RWPE2 (cell line): ENCODE measurements at regions not wholly inside any gene's neighbourhood (a gene's known extent, or its start where the extent isn't known, plus 50 kb on each side); places are given as distances from the start of the nearest gene placed in this dataset.

Experiments
- ATAC-seq: fragments of 200-7000 bp; cut with Tn5 transposase; 3 replicates; pipeline ENCODE4 v1.9.1; 2021; ENCODE audit warnings: low read depth
- DNase-seq: peaks from one replicate; pipeline ENCODE4 v3.0.0-alpha.2; 2020; ENCODE audit warnings: low spot score
- H3K27ac ChIP-seq: fragments of 450-650 bp; 2 replicates; pipeline ENCODE4 v1.5.1; 2017; ENCODE audit warnings: mild to moderate bottlenecking; ENCODE audit not compliant: poor library complexity, severe bottlenecking
- H3K27me3 ChIP-seq: fragments of 250-450 bp; sonication (Bioruptor Pico); 2 replicates; pipeline ENCODE4 v1.5.1; 2021; ENCODE audit warnings: mild to moderate bottlenecking, moderate library complexity; ENCODE audit not compliant: insufficient read depth, poor library complexity, severe bottlenecking
- H3K36me3 ChIP-seq: fragments of 250-450 bp; sonication (Bioruptor Pico); 2 replicates; pipeline ENCODE4 v1.5.1; 2020; ENCODE audit warnings: low read depth, mild to moderate bottlenecking, moderate library complexity
- H3K4me1 ChIP-seq: fragments of 250-450 bp; sonication (Bioruptor Pico); 2 replicates; pipeline ENCODE4 v1.5.1; 2021; ENCODE audit warnings: mild to moderate bottlenecking, moderate library complexity; ENCODE audit not compliant: insufficient read depth, poor library complexity, severe bottlenecking
- H3K4me3 ChIP-seq: fragments of 250-450 bp; sonication (Bioruptor Pico); 2 replicates; pipeline ENCODE4 v1.5.1; 2021; ENCODE audit warnings: mild to moderate bottlenecking, moderate library complexity; ENCODE audit not compliant: severe bottlenecking
- H3K9me3 ChIP-seq: fragments of 250-450 bp; sonication (Bioruptor Pico); 2 replicates; pipeline ENCODE4 v1.5.1; 2021; ENCODE audit warnings: mild to moderate bottlenecking, moderate library complexity; ENCODE audit not compliant: severe bottlenecking
- CTCF ChIP-seq: fragments of 450-650 bp; IDR thresholded peaks from one replicate; pipeline ENCODE4 v1.5.1; 2017; ENCODE audit warnings: mild to moderate bottlenecking, moderate library complexity; ENCODE audit not compliant: poor library complexity, severe bottlenecking

DNA sequence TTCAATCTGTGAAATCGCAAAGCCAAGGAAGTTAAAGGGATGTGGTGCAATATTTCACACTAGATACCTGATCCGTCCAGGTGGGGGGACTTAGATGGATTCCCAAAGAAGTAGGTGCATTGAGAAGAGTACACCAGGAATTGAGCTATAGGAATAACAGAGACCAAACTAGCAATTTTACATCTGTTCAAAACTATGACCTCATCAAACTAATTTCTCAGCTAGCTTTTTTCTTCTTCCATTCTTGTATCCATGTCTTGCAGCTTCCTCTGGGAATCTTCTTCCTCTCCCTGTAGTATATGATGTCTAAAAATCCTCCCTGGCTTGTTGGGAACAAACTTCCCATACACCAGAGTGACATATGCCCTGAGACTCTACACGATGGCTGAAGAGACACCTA, 51.0 kb upstream of the PTPN13 start:
- no peaks in the 10 kb centered on the region for H3K9me3 ChIP-seq
- H3K36me3 ChIP-seq = no peaks in the 10 kb centered on the region
- H3K4me3 ChIP-seq = no peak overlapping the region
- no peak for TF ChIP-seq CTCF
- H3K27me3 ChIP-seq = no peaks in the 10 kb centered on the region
- H3K4me1 ChIP-seq = no peaks in the 10 kb centered on the region
- DNase-seq (no peak), ATAC-seq (no peak)
- no peak overlapping the region for H3K27ac ChIP-seq

DNA sequence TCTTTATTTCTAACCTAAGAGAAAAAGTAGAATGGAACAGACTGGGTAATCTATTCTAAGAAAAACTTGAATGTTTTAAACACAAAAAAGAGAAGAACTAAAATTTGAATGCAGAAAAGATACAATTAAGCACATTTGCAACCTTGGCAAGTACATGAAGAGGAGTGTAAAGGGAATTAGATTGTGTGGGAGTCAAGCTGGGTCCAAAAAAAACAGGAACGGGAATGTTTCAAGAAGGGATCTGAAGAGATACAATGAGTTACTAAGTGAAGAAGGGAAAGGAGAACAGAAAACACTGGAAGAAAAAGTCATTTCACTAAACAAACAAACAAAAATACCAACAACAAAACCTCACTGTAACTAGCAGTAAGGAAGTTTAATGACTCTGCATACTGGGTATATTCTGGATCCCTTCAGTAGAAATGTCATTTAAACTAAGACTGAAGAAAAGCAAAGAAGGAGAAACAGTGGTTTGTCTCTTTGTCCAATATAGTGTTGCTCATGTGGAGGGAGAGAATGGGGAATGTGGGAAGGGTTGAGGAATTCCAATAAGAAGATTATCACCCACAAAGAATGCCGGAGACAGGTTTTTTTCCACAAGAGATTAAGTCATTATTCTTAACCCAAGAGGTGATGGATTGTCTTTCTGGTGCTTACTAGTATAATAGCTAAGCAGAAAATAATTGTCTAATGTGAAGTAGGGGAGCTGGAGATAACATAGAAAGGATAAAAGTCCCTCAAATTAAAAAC, 50.4 kb upstream of the PTPN13 start:
- no peak for DNase-seq
- no peak for TF ChIP-seq CTCF
- no peak for ATAC-seq

GRCh38 chr4:86544310-86544966, 49.7 kb upstream of the PTPN13 start:
- Histone ChIP-seq H3K36me3 (no peaks in the 10 kb centered on the region), H3K9me3 (no peaks in the 10 kb centered on the region), H3K4me1 (no peaks in the 10 kb centered on the region), H3K27me3 (no peaks in the 10 kb centered on the region), H3K4me3 (no peak overlapping the region), H3K27ac (no peak overlapping the region)
- ATAC-seq (no peak), DNase-seq (no peak)
- no peak for TF ChIP-seq CTCF

More for the DNA sequence above, 50.4 kb upstream of the PTPN13 start:
- Histone ChIP-seq H3K27me3 (no peaks in the 10 kb centered on the region), H3K4me3 (no peak overlapping the region), H3K36me3 (no peaks in the 10 kb centered on the region), H3K4me1 (no peaks in the 10 kb centered on the region), H3K27ac (no peak overlapping the region), H3K9me3 (no peaks in the 10 kb centered on the region)
